TTC549 (cell line): ENCODE measurements at regions not wholly inside any gene's neighbourhood (a gene's known extent, or its start where the extent isn't known, plus 50 kb on each side); places are given as distances from the start of the nearest gene placed in this dataset.
"Not testable (repeated sequence)": the region's sequence is repeated elsewhere in the genome, so short reads cannot be mapped to it uniquely, and the experiment has no call there.

Source experiments
- FAIRE-seq: peaks from 2 replicates; lab custom pipeline; 2012; peaks lifted over from hg19 to GRCh38; lab: Jason Lieb, UNC

- FAIRE-seq = not testable (repeated sequence)
Observed at GRCh38 chr14:105637345-105637744, 111.0 kb downstream of the TMEM121 start.

GRCh38 chr14:105639969-105640931 lies 113.9 kb downstream of the TMEM121 start:
- FAIRE-seq = not testable (repeated sequence)

- no peak for FAIRE-seq
Observed at GRCh38 chr14:105641075-105641937, 114.9 kb downstream of the TMEM121 start.

- FAIRE-seq = not testable (repeated sequence)
Observed at GRCh38 chr14:105641951-105642350, 115.6 kb downstream of the TMEM121 start.

- not testable (repeated sequence) for FAIRE-seq
Observed at GRCh38 chr14:105642486-105642885, 116.1 kb downstream of the TMEM121 start.

GRCh38 chr14:105643406-105644052 lies 117.1 kb downstream of the TMEM121 start:
- FAIRE-seq = not testable (repeated sequence)

- not testable (repeated sequence) for FAIRE-seq
Observed at GRCh38 chr14:105644053-105644435, 117.7 kb downstream of the TMEM121 start.

- not testable (repeated sequence) for FAIRE-seq
Observed at GRCh38 chr14:105644457-105644856, 118.1 kb downstream of the TMEM121 start.

- not testable (repeated sequence) for FAIRE-seq
Observed at GRCh38 chr14:105644891-105645290, 118.5 kb downstream of the TMEM121 start.

GRCh38 chr14:105645389-105645788 lies 119.0 kb downstream of the TMEM121 start:
- not testable (repeated sequence) for FAIRE-seq

- no peak for FAIRE-seq
Observed at GRCh38 chr14:105646175-105646574, 119.8 kb downstream of the TMEM121 start.

GRCh38 chr14:105646711-105647281 lies 120.4 kb downstream of the TMEM121 start:
- FAIRE-seq = not testable (repeated sequence)

GRCh38 chr14:105647426-105647783 lies 121.0 kb downstream of the TMEM121 start:
- not testable (repeated sequence) for FAIRE-seq

GRCh38 chr14:105647784-105648608 lies 121.6 kb downstream of the TMEM121 start:
- FAIRE-seq = no peak

GRCh38 chr14:105648609-105649535 lies 122.5 kb downstream of the TMEM121 start:
- not testable (repeated sequence) for FAIRE-seq

GRCh38 chr14:105652317-105652716 lies 125.9 kb downstream of the TMEM121 start:
- not testable (repeated sequence) for FAIRE-seq

GRCh38 chr14:105653921-105654320 lies 127.5 kb downstream of the TMEM121 start:
- FAIRE-seq = not testable (repeated sequence)

- FAIRE-seq = not testable (repeated sequence)
Observed at GRCh38 chr14:105659255-105659654, 132.9 kb downstream of the TMEM121 start.

GRCh38 chr14:105659935-105660527 lies 133.6 kb downstream of the TMEM121 start:
- no peak for FAIRE-seq
